ENCODE measurements at regions not wholly inside any gene's neighbourhood (a gene's known extent, or its start where the extent isn't known, plus 50 kb on each side); places are given as distances from the start of the nearest gene placed in this dataset.

DNA sequence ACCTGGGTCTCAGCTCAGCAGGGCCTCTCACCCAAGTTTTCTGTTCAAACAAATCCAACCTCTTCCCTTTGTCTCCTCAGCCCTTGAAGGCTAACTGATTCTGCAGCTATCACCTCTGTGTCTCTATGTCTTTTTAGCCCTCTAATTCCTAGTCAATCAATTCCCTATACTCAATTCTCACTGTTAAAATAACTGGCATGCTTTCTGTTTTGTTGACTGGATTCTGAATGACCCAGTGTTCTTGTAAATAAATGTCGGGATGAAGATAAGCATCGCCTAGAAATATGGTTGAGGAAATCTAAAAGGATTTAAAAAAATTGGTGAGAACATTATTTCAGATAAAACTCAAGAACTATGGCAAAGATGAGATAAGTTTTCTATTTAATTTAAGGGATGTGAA is 210.2 kb downstream of the ICE1 start:
- Histone ChIP-seq H2AFZ (ENCODE audit: low read depth, low read length) (no peak overlapping the region), H3K79me2 (replicated peaks; ENCODE audit: insufficient read depth, low read length) (no peaks in the 10 kb centered on the region), H3K9me3 (ENCODE audit: low read length) (no peaks in the 10 kb centered on the region), H3K4me3 (ENCODE audit: low read length) (no peak overlapping the region), H3K9me2 (ENCODE audit: insufficient read depth, low read length) (no peaks in the 10 kb centered on the region), H3K27ac (ENCODE audit: low read length) (no peak overlapping the region), H3K36me3 (ENCODE audit: insufficient read depth, low read length) (no peaks in the 10 kb centered on the region), H4K20me1 (ENCODE audit: insufficient read depth) (no peaks in the 10 kb centered on the region), H3K9ac (ENCODE audit: low read length) (no peak overlapping the region), H3K4me2 (ENCODE audit: low read length) (no peak overlapping the region), H3K27me3 (ENCODE audit: insufficient read depth, low read depth, low read length) (no peaks in the 10 kb centered on the region), H3F3A (ENCODE audit: insufficient read depth, low read length, poor library complexity, severe bottlenecking) (no peaks in the 10 kb centered on the region)
- no peak for TF ChIP-seq POLR2AphosphoS5 (IDR thresholded peaks at IDR 0.05)
- TF ChIP-seq, protein P1, sequence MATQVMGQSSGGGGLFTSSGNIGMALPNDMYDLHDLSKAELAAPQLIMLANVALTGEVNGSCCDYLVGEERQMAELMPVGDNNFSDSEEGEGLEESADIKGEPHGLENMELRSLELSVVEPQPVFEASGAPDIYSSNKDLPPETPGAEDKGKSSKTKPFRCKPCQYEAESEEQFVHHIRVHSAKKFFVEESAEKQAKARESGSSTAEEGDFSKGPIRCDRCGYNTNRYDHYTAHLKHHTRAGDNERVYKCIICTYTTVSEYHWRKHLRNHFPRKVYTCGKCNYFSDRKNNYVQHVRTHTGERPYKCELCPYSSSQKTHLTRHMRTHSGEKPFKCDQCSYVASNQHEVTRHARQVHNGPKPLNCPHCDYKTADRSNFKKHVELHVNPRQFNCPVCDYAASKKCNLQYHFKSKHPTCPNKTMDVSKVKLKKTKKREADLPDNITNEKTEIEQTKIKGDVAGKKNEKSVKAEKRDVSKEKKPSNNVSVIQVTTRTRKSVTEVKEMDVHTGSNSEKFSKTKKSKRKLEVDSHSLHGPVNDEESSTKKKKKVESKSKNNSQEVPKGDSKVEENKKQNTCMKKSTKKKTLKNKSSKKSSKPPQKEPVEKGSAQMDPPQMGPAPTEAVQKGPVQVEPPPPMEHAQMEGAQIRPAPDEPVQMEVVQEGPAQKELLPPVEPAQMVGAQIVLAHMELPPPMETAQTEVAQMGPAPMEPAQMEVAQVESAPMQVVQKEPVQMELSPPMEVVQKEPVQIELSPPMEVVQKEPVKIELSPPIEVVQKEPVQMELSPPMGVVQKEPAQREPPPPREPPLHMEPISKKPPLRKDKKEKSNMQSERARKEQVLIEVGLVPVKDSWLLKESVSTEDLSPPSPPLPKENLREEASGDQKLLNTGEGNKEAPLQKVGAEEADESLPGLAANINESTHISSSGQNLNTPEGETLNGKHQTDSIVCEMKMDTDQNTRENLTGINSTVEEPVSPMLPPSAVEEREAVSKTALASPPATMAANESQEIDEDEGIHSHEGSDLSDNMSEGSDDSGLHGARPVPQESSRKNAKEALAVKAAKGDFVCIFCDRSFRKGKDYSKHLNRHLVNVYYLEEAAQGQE (IDR thresholded peaks at IDR 0.05; ENCODE audit: borderline replicate concordance), result no peak

DNA sequence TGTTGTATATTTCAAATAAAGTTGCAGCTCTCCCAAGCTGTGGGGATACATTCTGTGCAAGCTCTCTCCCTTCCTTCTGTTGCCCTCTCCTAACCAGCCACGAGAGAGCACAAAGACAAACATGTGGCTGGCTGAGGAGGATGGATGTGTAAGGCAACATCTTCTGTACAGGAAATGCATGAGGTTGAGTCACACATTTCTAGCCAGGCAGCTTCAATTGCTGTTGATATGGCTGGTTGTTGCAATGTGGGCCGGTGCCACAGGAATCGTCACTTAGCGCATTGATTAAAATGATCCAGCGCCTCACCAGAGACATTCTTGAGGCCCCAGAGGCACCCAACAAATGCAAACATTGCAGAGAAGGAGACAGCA is 207.1 kb downstream of the ICE1 start:
- H3K9ac ChIP-seq (ENCODE audit: low read length), result no peak overlapping the region
- no peaks in the 10 kb centered on the region for H3K9me2 ChIP-seq (ENCODE audit: insufficient read depth, low read length)
- H3K27ac ChIP-seq (ENCODE audit: low read length), result no peak overlapping the region
- no peak for TF ChIP-seq RAD21 (conservative IDR thresholded peaks at IDR 0.05)
- TF ChIP-seq, protein P1 (IDR thresholded peaks at IDR 0.05; ENCODE audit: borderline replicate concordance), result no peak
- H4K20me1 ChIP-seq (ENCODE audit: insufficient read depth), result no peaks in the 10 kb centered on the region
- no peaks in the 10 kb centered on the region for H3K9me3 ChIP-seq (ENCODE audit: low read length)
- H3K36me3 ChIP-seq (ENCODE audit: insufficient read depth, low read length), result no peaks in the 10 kb centered on the region
- H3F3A ChIP-seq (ENCODE audit: insufficient read depth, low read length, poor library complexity, severe bottlenecking), result no peaks in the 10 kb centered on the region
- no peak overlapping the region for H2AFZ ChIP-seq (ENCODE audit: low read depth, low read length)
- no peak overlapping the region for H3K4me3 ChIP-seq (ENCODE audit: low read length)
- H3K4me2 ChIP-seq (ENCODE audit: low read length), result no peak overlapping the region
- no peaks in the 10 kb centered on the region for H3K79me2 ChIP-seq (replicated peaks; ENCODE audit: insufficient read depth, low read length)
- no peaks in the 10 kb centered on the region for H3K27me3 ChIP-seq (ENCODE audit: insufficient read depth, low read depth, low read length)

DNA sequence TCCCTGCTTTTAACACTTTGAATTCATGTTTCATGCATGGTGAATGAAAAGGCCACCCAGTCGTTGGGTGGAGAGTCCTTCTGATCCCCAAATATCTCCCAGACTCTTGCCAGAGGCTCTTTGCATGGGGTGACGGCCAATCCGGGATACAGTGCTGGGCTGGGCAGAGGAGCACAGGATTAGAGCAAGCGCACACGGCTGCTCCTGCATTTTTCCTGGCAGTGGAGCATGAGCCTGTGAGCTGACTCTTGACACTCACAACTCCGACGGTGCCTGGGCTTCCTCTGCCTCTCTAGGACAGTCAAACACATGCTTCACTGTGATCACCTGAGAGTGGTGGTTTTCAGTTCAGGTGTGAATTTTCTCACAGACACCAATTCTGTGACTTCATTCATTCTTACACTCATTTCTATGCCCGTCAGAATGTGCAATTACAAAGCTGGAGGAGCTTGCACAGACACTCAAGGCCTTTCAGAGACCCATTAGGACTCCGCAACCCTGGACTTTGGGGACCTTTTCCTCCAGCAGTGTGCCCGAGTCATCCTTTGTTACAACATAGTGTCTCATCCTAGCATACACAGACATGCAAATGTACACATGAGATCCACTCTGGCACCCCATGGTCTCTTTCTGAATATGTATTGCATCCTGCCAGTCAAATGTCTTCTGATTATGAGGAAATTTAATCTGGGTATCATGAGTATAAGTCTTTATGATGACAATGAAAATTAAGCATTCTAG is 206.6 kb downstream of the ICE1 start:
- Histone ChIP-seq H4K20me1 (ENCODE audit: insufficient read depth) (no peaks in the 10 kb centered on the region), H3K27me3 (ENCODE audit: insufficient read depth, low read depth, low read length) (no peaks in the 10 kb centered on the region), H3K4me2 (ENCODE audit: low read length) (no peak overlapping the region), H3K9me2 (ENCODE audit: insufficient read depth, low read length) (no peaks in the 10 kb centered on the region), H3K9ac (ENCODE audit: low read length) (no peak overlapping the region), H3K79me2 (replicated peaks; ENCODE audit: insufficient read depth, low read length) (no peaks in the 10 kb centered on the region), H3K27ac (ENCODE audit: low read length) (no peak overlapping the region), H3K4me3 (ENCODE audit: low read length) (no peak overlapping the region), H3F3A (ENCODE audit: insufficient read depth, low read length, poor library complexity, severe bottlenecking) (no peaks in the 10 kb centered on the region), H3K9me3 (ENCODE audit: low read length) (peaks cover 1% of the 10 kb centered on the region), H3K36me3 (ENCODE audit: insufficient read depth, low read length) (no peaks in the 10 kb centered on the region), H2AFZ (ENCODE audit: low read depth, low read length) (no peak overlapping the region)
- TF ChIP-seq, protein P2, sequence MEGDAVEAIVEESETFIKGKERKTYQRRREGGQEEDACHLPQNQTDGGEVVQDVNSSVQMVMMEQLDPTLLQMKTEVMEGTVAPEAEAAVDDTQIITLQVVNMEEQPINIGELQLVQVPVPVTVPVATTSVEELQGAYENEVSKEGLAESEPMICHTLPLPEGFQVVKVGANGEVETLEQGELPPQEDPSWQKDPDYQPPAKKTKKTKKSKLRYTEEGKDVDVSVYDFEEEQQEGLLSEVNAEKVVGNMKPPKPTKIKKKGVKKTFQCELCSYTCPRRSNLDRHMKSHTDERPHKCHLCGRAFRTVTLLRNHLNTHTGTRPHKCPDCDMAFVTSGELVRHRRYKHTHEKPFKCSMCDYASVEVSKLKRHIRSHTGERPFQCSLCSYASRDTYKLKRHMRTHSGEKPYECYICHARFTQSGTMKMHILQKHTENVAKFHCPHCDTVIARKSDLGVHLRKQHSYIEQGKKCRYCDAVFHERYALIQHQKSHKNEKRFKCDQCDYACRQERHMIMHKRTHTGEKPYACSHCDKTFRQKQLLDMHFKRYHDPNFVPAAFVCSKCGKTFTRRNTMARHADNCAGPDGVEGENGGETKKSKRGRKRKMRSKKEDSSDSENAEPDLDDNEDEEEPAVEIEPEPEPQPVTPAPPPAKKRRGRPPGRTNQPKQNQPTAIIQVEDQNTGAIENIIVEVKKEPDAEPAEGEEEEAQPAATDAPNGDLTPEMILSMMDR (IDR thresholded peaks at IDR 0.05; ENCODE audit: poor library complexity, severe bottlenecking), result no peak
- TF ChIP-seq RAD21 (conservative IDR thresholded peaks at IDR 0.05) (no peak), EP300 (conservative IDR thresholded peaks at IDR 0.05; ENCODE audit: poor library complexity, severe bottlenecking) (no peak), MXI1 (conservative IDR thresholded peaks at IDR 0.05; ENCODE audit: poor library complexity, severe bottlenecking) (no peak), SMC3 (conservative IDR thresholded peaks at IDR 0.05; ENCODE audit: poor library complexity) (no peak), EZH2 (IDR thresholded peaks at IDR 0.05; ENCODE audit: borderline replicate concordance, insufficient read depth, low read length, poor library complexity, severe bottlenecking) (no peak), POLR2AphosphoS5 (IDR thresholded peaks at IDR 0.05) (no peak), TAF1 (IDR thresholded peaks at IDR 0.05; ENCODE audit: low read depth) (no peak)
- TF ChIP-seq, protein P1 (IDR thresholded peaks at IDR 0.05; ENCODE audit: borderline replicate concordance), result no peak

Measured in neural cell (in vitro differentiated cells).